ENCODE measurements at regions not wholly inside any gene's neighbourhood (a gene's known extent, or its start where the extent isn't known, plus 50 kb on each side); places are given as distances from the start of the nearest gene placed in this dataset.

DNA sequence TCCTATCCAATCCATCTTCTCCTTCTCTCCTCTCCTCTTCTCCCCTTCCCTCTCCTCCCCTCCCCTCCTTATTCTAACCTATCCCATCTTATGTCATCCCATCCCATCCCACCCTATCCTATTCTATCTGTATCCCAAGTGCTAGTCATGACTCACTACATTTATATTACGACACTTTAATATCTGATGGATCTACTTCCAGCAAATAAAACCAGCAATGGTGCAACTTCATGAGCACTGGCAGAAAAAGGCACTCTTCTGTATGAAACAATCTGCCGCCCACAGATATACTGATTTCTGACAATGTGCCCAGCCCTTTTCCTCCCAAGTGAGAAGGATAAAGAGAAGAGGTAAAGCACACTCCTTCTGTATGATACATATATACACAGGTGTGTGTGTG lies 86.6 kb upstream of the ANKH start:
- TF ChIP-seq CTCF (IDR thresholded peaks at IDR 0.05): no peak
- no peak for TF ChIP-seq POLR2A (IDR thresholded peaks at IDR 0.05)
